ENCODE measurements at regions not wholly inside any gene's neighbourhood (a gene's known extent, or its start where the extent isn't known, plus 50 kb on each side); places are given as distances from the start of the nearest gene placed in this dataset.
A peak's percentile ranks its signal among the peaks of the same experiment; 100 is the strongest.

GRCh38 chr14:58947814-58948445, 240.5 kb upstream of the DAAM1 start:
- no peak overlapping the region for H3K27ac Mint-ChIP-seq (ENCODE audit: unreplicated experiment)
- peaks cover 3% of the 10 kb centered on the region for H3K4me1 Mint-ChIP-seq (ENCODE audit: unreplicated experiment)
- TF ChIP-seq CTCF (IDR thresholded peaks at IDR 0.05) = peak; percentile 11
- no peak overlapping the region for H3K4me3 Mint-ChIP-seq (ENCODE audit: unreplicated experiment)
- DNase-seq (ENCODE audit: extremely low spot score, unreplicated experiment) = no peak
- no peaks in the 10 kb centered on the region for H3K36me3 Mint-ChIP-seq (ENCODE audit: unreplicated experiment)
- peaks cover 20% of the 10 kb centered on the region for H3K9me3 Mint-ChIP-seq (ENCODE audit: unreplicated experiment)
- H3K27me3 Mint-ChIP-seq (ENCODE audit: unreplicated experiment) = peaks cover 2% of the 10 kb centered on the region

- no peak for DNase-seq (ENCODE audit: extremely low spot score, unreplicated experiment)
- Mint-ChIP-seq H3K27ac (ENCODE audit: unreplicated experiment) (no peak overlapping the region), H3K4me1 (ENCODE audit: unreplicated experiment) (peaks cover 18% of the 10 kb centered on the region), H3K4me3 (ENCODE audit: unreplicated experiment) (no peak overlapping the region), H3K27me3 (ENCODE audit: unreplicated experiment) (peaks cover 2% of the 10 kb centered on the region), H3K36me3 (ENCODE audit: unreplicated experiment) (no peaks in the 10 kb centered on the region), H3K9me3 (ENCODE audit: unreplicated experiment) (peaks cover 20% of the 10 kb centered on the region)
- TF ChIP-seq CTCF (IDR thresholded peaks at IDR 0.05) = no peak
Measured at GRCh38 chr14:58950555-58950954, 237.9 kb upstream of the DAAM1 start.

GRCh38 chr14:58951143-58951542, 237.3 kb upstream of the DAAM1 start:
- H3K4me3 Mint-ChIP-seq (ENCODE audit: unreplicated experiment) = no peak overlapping the region
- DNase-seq (ENCODE audit: extremely low spot score, unreplicated experiment) = no peak
- H3K36me3 Mint-ChIP-seq (ENCODE audit: unreplicated experiment) = peaks cover under 1% of the 10 kb centered on the region
- H3K9me3 Mint-ChIP-seq (ENCODE audit: unreplicated experiment) = peaks cover 25% of the 10 kb centered on the region
- no peak overlapping the region for H3K27ac Mint-ChIP-seq (ENCODE audit: unreplicated experiment)
- peaks cover 2% of the 10 kb centered on the region for H3K27me3 Mint-ChIP-seq (ENCODE audit: unreplicated experiment)
- TF ChIP-seq CTCF (IDR thresholded peaks at IDR 0.05) = no peak
- H3K4me1 Mint-ChIP-seq (ENCODE audit: unreplicated experiment) = peaks cover 24% of the 10 kb centered on the region

- H3K27me3 Mint-ChIP-seq (ENCODE audit: unreplicated experiment) = no peaks in the 10 kb centered on the region
- peaks cover 27% of the 10 kb centered on the region for H3K9me3 Mint-ChIP-seq (ENCODE audit: unreplicated experiment)
- H3K4me1 Mint-ChIP-seq (ENCODE audit: unreplicated experiment) = peaks cover 23% of the 10 kb centered on the region
- no peak overlapping the region for H3K4me3 Mint-ChIP-seq (ENCODE audit: unreplicated experiment)
- no peak for TF ChIP-seq CTCF (IDR thresholded peaks at IDR 0.05)
- H3K36me3 Mint-ChIP-seq (ENCODE audit: unreplicated experiment) = peaks cover 2% of the 10 kb centered on the region
- DNase-seq (ENCODE audit: extremely low spot score, unreplicated experiment) = no peak
- no peak overlapping the region for H3K27ac Mint-ChIP-seq (ENCODE audit: unreplicated experiment)
Measured at GRCh38 chr14:58954052-58954451, 234.4 kb upstream of the DAAM1 start.

GRCh38 chr14:58954901-58955861, 233.3 kb upstream of the DAAM1 start:
- Mint-ChIP-seq H3K4me1 (ENCODE audit: unreplicated experiment) (peaks cover 23% of the 10 kb centered on the region), H3K4me3 (ENCODE audit: unreplicated experiment) (peak overlapping the region; percentile 60), H3K27ac (ENCODE audit: unreplicated experiment) (peak overlapping the region; percentile 68), H3K9me3 (ENCODE audit: unreplicated experiment) (peaks cover 21% of the 10 kb centered on the region), H3K36me3 (ENCODE audit: unreplicated experiment) (peaks cover 2% of the 10 kb centered on the region), H3K27me3 (ENCODE audit: unreplicated experiment) (no peaks in the 10 kb centered on the region)
- no peak for TF ChIP-seq CTCF (IDR thresholded peaks at IDR 0.05)
- DNase-seq (ENCODE audit: extremely low spot score, unreplicated experiment) = no peak

All from osteocyte (in vitro differentiated cells).